ENCODE measurements at regions not wholly inside any gene's neighbourhood (a gene's known extent, or its start where the extent isn't known, plus 50 kb on each side); places are given as distances from the start of the nearest gene placed in this dataset.
"Not testable (repeated sequence)": the region's sequence is repeated elsewhere in the genome, so short reads cannot be mapped to it uniquely, and the experiment has no call there.

DNA sequence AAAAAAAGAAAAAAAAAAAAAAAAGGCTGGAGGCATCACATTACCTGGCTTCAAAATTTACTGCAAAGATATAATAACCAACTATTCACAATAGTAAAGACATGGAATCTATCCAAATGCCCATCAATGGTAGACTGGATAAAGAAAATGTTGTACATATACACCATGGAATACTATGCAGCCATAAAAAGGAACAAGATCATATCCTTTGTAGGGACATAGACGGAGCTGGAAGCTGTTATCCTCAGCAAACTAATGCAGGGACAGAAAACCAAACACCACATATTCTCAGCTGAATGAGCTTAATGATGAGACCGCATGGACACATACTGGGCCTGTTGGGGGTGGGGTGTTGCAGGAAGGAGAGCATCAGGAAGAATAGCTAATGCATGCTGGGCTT lies 330.5 kb downstream of the SRGAP2C start:
- Histone ChIP-seq H3K36me3 (no peaks in the 10 kb centered on the region), H3K27me3 (peaks cover 0 to 9% (median 6%) of the 10 kb centered on the region in 4 donors), H3K27ac (no peak overlapping the region), H3K9me3 (peaks cover 0 to 3% (median 0%) of the 10 kb centered on the region in 4 donors), H3K4me3 (no peak overlapping the region), H3K4me1 (peaks cover 6 to 15% (median 9%) of the 10 kb centered on the region in 4 donors)
- DNase-seq = no peak
- ATAC-seq (ENCODE audit: low FRiP score in 2 of 2) = no peak
- TF ChIP-seq POLR2A (IDR thresholded peaks at IDR 0.05) (no peak), EP300 (IDR thresholded peaks at IDR 0.05) (no peak)
- 81 to 88% methylated on average over 2 of the region's 2 CpGs for WGBS, 2 donors

DNA sequence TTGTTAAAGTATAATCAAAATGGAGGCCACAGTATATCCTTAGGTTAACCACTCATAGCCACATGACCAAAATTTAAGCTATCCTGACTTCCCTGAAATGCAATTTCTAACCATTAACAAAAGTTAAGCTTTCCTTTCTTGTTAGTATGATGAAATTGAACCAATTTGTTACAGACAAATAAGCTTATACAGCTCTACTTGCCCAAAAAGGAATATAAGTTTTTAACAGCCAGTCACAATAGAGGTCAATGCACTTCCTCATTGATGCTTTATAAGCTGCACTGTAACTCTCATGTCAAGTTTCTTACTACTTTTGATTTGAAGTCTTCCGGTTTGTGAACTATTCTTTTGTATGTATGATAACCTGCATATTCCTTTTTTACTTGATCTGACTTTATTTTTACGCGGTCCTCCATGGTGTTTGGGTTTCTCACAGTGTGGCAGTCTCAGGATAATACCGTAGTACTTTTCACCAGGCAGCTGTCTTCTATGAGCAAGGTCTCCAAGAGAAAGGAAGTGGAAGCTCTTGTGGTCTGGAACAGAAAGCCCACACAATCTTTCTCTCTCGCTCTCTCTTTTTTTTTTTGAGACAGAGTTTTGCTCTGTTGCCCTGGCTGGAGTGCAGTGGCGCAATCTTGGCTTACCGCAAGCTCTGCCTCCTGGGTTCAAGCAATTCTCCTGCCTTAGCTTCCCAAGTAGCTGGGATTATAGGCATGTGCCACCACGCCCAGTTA lies 331.6 kb downstream of the SRGAP2C start:
- H3K4me3 ChIP-seq = no peak overlapping the region
- peaks cover 0 to 9% (median 6%) of the 10 kb centered on the region in 4 donors for H3K27me3 ChIP-seq
- H3K36me3 ChIP-seq = no peaks in the 10 kb centered on the region
- H3K4me1 ChIP-seq = peaks cover 6 to 15% (median 9%) of the 10 kb centered on the region in 4 donors
- WGBS, 2 donors = 54 to 55% methylated on average over 8 of the region's 8 CpGs
- TF ChIP-seq POLR2AphosphoS5 (IDR thresholded peaks at IDR 0.05) (no peak), EP300 (IDR thresholded peaks at IDR 0.05) (no peak), POLR2A (IDR thresholded peaks at IDR 0.05) (no peak)
- TF ChIP-seq, protein P1, sequence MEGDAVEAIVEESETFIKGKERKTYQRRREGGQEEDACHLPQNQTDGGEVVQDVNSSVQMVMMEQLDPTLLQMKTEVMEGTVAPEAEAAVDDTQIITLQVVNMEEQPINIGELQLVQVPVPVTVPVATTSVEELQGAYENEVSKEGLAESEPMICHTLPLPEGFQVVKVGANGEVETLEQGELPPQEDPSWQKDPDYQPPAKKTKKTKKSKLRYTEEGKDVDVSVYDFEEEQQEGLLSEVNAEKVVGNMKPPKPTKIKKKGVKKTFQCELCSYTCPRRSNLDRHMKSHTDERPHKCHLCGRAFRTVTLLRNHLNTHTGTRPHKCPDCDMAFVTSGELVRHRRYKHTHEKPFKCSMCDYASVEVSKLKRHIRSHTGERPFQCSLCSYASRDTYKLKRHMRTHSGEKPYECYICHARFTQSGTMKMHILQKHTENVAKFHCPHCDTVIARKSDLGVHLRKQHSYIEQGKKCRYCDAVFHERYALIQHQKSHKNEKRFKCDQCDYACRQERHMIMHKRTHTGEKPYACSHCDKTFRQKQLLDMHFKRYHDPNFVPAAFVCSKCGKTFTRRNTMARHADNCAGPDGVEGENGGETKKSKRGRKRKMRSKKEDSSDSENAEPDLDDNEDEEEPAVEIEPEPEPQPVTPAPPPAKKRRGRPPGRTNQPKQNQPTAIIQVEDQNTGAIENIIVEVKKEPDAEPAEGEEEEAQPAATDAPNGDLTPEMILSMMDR (IDR thresholded peaks at IDR 0.05) = no peak
- peaks cover 0 to 3% (median 0%) of the 10 kb centered on the region in 4 donors for H3K9me3 ChIP-seq
- peak overlapping the region in 2 of 4 donors; percentile 1 to 5 for H3K27ac ChIP-seq
- DNase-seq (peak in 1 of 2 donors; percentile 48), ATAC-seq (ENCODE audit: low FRiP score in 2 of 2) (peak in 1 of 2 donors; percentile 69)

DNA sequence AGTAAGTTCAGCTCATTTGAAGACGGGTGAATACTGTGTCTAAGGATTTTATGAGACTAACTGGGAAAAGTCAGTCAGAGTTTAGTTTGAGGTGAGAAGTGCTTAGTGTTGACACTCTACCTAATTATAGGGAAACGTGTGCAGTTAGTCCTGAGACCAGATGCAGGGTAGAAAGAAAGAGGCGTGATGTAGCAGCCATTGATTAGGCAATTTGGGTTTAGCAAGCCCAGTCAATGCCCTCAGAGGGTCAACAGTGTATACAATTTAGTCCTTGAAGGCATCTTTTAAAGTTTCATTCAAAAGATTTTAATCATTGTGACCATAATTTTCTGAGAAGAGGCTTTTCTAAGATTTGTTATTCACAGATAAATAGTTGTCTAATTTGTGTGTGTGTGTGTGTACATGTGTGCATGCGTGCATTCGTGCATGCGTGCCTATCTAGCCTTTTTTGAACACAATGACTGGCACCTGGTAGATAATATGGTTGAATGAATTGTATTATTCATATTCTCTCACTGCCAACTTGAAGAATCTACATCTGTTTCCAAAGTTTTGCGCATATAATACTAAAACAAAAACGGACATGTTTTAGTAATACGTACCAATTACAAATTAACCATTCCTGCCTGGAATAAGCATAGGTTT lies 332.9 kb downstream of the SRGAP2C start:
- H3K27me3 ChIP-seq = peaks cover 0 to 9% (median 6%) of the 10 kb centered on the region in 4 donors
- H3K4me3 ChIP-seq = no peak overlapping the region
- ATAC-seq (ENCODE audit: low FRiP score in 2 of 2) (no peak), DNase-seq (no peak)
- no peak overlapping the region for H3K27ac ChIP-seq
- no peak for TF ChIP-seq EP300 (IDR thresholded peaks at IDR 0.05)
- no peak for TF ChIP-seq POLR2AphosphoS5 (IDR thresholded peaks at IDR 0.05)
- TF ChIP-seq, protein P1 (IDR thresholded peaks at IDR 0.05) = no peak
- no peak for TF ChIP-seq POLR2A (IDR thresholded peaks at IDR 0.05)
- H3K4me1 ChIP-seq = peaks cover 6 to 20% (median 9%) of the 10 kb centered on the region in 4 donors
- WGBS, 2 donors = 81 to 85% methylated on average over 9 of the region's 9 CpGs
- peaks cover 0 to 3% (median 0%) of the 10 kb centered on the region in 4 donors for H3K9me3 ChIP-seq
- no peaks in the 10 kb centered on the region for H3K36me3 ChIP-seq

DNA sequence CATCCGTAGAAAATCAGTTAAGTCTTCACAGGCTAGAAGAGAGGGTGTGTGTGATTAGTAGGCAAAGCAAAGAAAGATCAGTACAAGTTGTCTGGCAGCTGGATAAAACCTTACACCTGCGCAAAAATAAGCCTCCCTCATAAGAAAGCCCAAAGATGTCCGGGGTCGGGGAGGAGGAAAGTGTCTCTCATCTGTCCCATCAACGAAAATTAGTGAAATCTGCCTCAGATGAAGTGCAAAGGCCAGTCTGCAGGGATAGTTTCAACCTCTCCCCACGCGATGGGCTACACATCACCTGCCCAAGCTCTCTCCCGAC lies 333.9 kb downstream of the SRGAP2C start:
- Histone ChIP-seq H3K27me3 (peaks cover 0 to 9% (median 6%) of the 10 kb centered on the region in 4 donors), H3K27ac (peak overlapping the region in 2 of 4 donors; percentile 69 to 72), H3K4me3 (peak overlapping the region in 3 of 4 donors; percentile 50 to 61 (median 55)), H3K9me3 (peaks cover 0 to 1% (median 0%) of the 10 kb centered on the region in 4 donors), H3K4me1 (peaks cover 6 to 20% (median 9%) of the 10 kb centered on the region in 4 donors), H3K36me3 (no peaks in the 10 kb centered on the region)
- WGBS, 2 donors = 30 to 38% methylated on average over 8 of the region's 8 CpGs
- ATAC-seq (ENCODE audit: low FRiP score in 2 of 2) (no peak), DNase-seq (no peak)
- TF ChIP-seq, protein P1 (IDR thresholded peaks at IDR 0.05) = no peak
- no peak for TF ChIP-seq EP300 (IDR thresholded peaks at IDR 0.05)
- TF ChIP-seq POLR2A (IDR thresholded peaks at IDR 0.05) = no peak
- no peak for TF ChIP-seq POLR2AphosphoS5 (IDR thresholded peaks at IDR 0.05)

DNA sequence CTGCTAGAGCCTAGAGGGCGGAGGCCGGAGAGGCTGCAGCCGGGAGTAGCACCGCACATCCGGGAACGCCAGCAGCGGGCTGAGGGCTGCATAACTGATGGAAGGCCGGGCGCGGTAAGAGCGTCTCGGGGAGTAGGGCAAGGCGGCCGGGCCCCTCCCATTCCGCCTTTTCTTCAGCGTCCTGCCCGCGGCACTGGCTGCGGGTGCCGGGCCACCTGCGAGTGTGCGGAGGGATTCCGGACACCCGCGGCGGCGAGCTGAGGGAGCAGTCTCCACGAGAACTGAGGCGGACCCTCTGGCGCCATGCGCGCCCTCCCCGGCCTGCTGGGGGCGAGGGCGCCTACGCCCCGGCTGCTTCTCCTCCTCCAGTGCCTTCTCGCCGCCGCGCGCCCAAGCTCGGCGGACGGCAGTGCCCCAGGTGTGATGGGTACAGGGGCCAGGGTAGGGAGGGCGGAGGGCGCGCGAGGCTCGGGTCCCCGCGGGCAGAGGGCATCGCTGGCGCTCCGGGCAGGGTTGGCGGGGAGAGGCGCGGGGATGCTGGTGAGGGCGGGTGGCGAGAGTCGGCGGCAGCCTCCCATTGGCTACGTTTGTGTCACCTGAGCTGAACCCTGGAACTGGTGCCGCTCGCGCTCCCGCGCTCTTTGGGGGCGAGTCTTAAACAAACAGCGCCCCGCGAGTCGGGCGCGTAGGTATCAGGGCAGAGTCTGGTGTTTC lies 334.4 kb downstream of the SRGAP2C start:
- Histone ChIP-seq H3K4me3 (peak overlapping the region; percentile 1 to 61 (median 52)), H3K27ac (peak overlapping the region in 3 of 4 donors; percentile 28 to 72 (median 69)), H3K9me3 (no peaks in the 10 kb centered on the region), H3K36me3 (no peaks in the 10 kb centered on the region), H3K4me1 (peaks cover 6 to 20% (median 9%) of the 10 kb centered on the region in 4 donors), H3K27me3 (peaks cover 0 to 9% (median 6%) of the 10 kb centered on the region in 4 donors)
- TF ChIP-seq EP300 (IDR thresholded peaks at IDR 0.05) (no peak), POLR2A (IDR thresholded peaks at IDR 0.05) (peak in 1 of 4 donors; percentile 49), POLR2AphosphoS5 (IDR thresholded peaks at IDR 0.05) (no peak)
- TF ChIP-seq, protein P1 (IDR thresholded peaks at IDR 0.05) = no peak
- DNase-seq (peak; percentile 69 to 90), ATAC-seq (ENCODE audit: low FRiP score in 2 of 2) (peak; percentile 61 to 80)
- 4% methylated on average over 19 to 51 of the region's 75 CpGs for WGBS, 2 donors

DNA sequence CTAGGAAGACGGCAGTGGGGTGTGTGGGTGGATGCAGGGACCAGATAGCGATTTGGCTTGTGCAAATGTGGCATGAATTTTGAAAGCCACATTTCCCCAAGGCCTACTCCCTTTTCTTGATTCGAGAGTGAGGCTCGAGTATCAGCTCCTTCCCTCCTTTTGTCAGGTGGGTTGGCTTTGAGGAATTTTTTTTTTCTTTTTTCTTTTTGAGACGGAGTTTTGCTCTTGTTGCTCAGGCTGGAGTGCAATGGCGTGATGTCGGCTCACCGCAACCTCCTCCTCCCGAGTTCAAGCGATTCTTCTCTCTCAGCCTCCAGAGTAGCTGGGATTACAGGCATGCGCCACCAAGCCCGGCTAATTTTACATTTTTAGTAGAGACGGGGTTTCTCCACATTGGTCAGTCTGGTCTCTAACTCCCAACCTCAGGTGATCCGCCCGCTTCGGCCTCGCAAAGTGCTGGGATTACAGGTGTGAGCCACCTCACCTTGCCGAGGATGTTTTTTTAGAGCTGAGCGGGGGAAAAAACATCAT lies 335.0 kb downstream of the SRGAP2C start:
- not testable (repeated sequence) for H3K27me3 ChIP-seq; ATAC-seq (ENCODE audit: low FRiP score in 2 of 2); H3K36me3 ChIP-seq; H3K9me3 ChIP-seq
- 62 to 64% methylated on average over 19 of the region's 19 CpGs for WGBS, 2 donors
- Histone ChIP-seq H3K27ac (peak overlapping the region in 1 of 4 donors; percentile 69), H3K4me1 (peaks cover 6 to 20% (median 9%) of the 10 kb centered on the region in 4 donors), H3K4me3 (peak overlapping the region in 3 of 4 donors; percentile 50 to 61 (median 55))
- DNase-seq = peak in 1 of 2 donors; percentile 12

Measured in upper lobe of left lung (tissue), 6 donors.